ENCODE measurements at regions not wholly inside any gene's neighbourhood (a gene's known extent, or its start where the extent isn't known, plus 50 kb on each side); places are given as distances from the start of the nearest gene placed in this dataset.

DNA sequence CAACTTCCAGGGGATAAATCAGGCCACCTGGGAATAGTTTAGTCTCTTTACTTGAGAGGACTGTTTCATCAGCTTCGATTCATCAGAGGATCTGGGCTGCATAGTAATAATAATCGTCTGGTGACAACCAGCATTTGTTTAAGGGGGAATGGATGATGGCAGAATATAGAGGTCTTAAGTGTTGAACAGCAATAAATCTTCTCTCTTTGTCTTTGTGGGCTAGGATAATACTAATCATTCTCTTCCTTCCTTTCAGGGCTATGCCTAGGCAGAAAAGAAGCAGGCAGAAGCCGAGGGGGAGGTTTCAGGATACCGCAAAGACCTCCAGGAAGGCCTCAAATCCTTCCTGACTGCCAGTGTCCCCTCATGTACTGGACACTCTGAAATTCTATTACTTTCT is 150.4 kb upstream of the GAREM1 start:
- DNase-seq: no peak

DNA sequence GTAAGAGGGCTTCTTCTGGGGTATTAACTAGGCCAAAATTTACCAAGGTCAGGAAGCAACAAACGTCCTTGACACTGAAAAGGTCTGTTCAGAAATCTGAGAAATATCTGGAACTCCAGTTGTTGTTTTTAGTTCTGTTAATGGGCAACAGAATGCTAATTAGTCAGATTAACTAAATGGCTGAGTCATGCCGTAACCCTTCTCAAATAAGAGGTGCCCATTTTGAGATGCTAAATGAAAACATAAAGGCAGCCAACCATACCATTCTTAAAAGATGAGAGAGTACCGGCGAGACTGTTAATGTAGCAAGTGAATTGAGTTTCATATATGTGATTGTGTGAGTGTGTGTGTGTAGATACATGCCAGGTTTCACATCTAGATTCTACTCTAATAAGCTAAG is 147.9 kb upstream of the GAREM1 start:
- no peak for DNase-seq

DNA sequence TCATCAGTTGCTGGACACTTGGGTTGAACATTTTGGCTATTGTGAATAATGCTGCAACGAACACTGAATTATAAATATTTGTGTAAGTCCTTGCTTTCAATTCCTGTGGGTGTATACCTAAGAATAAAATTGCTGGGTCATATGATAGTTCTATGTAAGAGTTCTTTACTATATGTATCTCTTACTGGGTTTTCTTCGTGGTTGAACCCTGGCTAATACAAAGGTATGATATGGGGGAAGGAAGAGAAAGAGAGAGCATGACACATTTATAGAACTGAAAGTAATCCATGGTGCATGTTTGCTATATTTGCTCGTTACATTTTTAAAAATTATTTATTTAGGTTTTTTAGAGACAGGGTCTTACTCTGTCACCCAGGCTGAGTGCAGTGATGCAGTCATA is 143.1 kb upstream of the GAREM1 start:
- DNase-seq: no peak

DNA sequence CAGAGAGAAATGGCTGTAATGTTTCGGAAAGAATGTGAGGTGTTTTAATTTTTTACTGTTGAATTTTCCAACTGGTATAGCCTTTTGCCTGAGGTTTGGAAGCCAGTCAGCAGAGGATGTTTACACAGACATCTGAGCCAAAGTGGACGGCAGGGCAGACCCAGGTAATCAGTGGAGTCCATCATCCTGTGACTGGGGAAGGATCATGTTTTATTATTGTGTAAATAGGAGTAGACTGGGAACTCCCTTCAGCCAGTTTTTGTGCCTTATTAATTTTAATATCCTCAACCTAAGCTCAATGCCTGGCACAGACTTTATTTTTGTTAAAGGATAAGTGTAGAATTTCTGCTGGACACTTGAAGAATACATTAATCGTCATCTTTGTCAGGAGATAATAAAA is 142.0 kb upstream of the GAREM1 start:
- no peak for DNase-seq

DNA sequence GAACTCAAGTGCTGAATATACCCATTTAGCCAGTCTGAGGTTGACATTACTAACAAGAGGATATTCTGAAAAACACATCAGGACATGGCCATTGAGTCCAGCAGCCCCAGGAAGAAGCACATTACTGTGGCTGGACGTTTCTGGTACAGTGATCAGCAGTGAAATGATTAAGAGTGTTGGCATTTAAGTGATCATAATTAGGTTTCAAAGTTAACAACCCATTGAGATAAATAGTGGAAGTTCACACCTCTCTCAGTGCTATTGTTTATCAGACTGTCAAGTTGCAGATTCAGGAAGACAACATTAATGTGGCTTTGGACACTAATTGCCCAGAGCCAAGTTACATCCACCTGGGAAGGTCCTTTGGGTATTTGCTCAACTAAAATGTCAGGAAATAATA is 139.5 kb upstream of the GAREM1 start:
- DNase-seq: no peak

DNA sequence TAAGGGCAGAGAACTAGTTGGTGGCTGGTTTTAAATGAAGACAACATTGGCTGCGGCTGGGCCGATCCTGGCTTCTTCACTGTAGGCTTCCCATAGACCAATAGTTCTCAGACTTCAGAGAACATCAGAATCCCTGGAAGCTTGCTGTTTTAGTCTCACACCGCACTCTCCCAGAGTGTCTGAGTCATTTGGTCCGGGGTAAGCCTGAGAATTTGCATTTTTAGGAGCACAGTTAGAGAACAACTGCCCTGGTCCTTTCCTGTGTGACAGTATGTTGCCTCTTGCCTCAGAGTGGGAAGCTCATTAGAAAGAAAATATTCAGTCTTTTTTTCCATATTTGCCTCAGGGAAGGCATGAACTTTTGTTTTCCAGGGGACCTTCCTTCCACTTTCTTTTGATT is 137.1 kb upstream of the GAREM1 start:
- no peak for DNase-seq

GRCh38 chr18:32598144-32598543 is 127.5 kb upstream of the GAREM1 start:
- DNase-seq: no peak

GRCh38 chr18:32596501-32596900 is 125.8 kb upstream of the GAREM1 start:
- DNase-seq: no peak

GRCh38 chr18:32595832-32596231 is 125.2 kb upstream of the GAREM1 start:
- no peak for DNase-seq

GRCh38 chr18:32588191-32588590 is 117.5 kb upstream of the GAREM1 start:
- no peak for DNase-seq

- DNase-seq: no peak
These were observed 112.7 kb upstream of the GAREM1 start for GRCh38 chr18:32583431-32583830.

DNA sequence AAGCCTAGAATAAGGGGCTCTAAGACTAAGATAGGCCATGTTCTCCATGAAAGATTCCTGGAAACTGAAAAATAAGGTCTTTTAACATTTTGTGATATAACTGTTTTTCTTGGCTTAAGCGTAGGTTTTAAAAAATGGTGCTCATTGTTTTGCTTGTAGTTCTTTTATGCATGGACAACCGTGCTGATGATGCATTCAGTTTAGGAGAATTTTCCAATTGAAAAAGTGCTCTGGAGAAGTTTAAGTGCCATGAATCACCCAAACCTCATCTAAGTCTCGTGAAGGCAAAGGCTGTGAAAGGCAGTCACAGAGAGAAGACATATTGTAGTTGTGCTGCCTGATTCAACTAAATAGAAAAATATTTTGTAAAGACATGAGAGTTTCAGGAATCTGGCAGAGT is 111.8 kb upstream of the GAREM1 start:
- DNase-seq: no peak

GRCh38 chr18:32577561-32577960 is 106.9 kb upstream of the GAREM1 start:
- DNase-seq: no peak

- no peak for DNase-seq
These were observed 105.7 kb upstream of the GAREM1 start for GRCh38 chr18:32576296-32576916.

GRCh38 chr18:32566960-32567359 is 96.3 kb upstream of the GAREM1 start:
- no peak for DNase-seq

DNA sequence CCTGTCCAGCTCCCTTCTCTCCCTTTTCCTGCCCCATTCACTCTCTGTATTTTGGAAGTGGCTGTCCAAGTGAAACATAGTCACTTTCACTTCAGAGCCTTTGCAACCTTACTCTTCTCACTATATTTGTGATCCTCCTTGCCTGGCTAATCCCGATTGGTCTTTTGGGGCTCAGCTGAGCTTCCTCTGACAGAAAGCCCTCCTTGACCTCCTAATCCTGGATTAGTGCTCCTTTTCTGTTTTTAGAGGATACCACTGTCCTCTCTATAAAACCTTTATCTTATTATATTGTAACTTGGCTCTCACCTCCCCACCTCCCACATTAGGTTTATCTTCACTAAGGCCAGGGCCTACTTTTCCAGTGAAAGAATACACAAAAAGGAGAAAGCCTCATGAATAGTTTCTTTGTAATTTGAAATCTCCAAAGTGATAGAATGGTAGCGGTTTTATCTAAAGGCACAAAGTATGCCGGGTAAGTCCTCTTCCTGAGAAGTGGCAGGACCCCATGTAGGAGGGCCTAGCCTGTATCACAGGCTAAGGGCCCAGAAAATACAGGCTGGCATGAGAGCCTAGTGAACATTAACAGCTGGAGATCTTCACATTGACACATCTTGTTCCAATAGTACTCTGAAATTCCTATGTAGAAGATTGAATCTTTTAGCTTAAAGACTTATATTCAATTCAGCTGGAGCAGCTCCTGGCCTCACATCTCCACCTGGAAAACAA is 83.1 kb upstream of the GAREM1 start:
- no peak for DNase-seq

DNA sequence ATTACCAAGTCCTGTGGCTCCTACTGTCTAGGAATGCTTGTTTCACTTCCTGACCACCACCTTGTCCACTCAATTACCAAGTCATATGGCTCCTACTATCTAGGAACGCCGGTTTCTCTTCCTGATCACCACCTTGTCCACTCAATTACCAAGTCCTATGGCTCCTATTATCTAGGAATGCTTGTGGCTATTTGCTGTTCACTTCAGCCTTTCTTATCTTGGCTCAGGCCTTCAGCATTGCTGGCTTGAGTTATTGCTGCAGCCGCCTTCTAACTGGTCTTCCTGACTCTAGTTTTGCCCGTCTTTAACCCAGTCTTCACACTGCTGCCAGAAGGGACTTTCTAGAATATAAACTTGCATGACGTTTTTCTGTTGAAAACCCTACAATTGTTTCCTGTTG is 82.5 kb upstream of the GAREM1 start:
- DNase-seq: no peak

DNA sequence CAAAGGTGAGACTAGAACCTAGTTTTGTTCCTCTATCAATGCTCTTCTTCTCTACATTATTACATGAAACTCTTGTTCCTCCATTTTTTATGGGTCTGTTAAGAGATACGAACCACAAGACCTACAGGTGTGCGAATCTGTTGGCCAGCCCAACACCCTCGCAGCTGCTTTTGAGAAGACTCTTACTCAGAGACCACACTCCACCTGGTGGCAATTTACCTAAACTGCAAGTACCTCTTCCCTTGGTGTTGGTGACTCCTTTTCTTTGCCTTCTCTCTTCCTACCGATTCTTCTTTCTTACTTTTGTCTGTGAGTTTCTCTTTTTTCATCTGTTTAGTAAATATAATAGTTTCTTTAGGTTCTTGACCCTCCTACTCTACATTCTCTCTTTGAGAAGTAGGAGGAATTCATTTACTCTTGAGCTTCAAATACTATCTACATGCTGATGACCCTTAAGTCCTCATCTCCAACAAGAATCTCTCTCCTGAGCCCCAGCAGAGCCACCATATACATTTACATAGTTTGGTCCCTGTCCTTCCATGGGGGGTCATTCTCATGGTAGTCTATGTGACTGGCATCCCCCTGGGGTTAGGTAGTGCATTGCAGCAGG is 81.8 kb upstream of the GAREM1 start:
- DNase-seq: peak; percentile 57

GRCh38 chr18:32550963-32551362 is 80.3 kb upstream of the GAREM1 start:
- DNase-seq: no peak

- peak; percentile 28 for DNase-seq
These were observed 78.8 kb upstream of the GAREM1 start for GRCh38 chr18:32549248-32550110.

DNA sequence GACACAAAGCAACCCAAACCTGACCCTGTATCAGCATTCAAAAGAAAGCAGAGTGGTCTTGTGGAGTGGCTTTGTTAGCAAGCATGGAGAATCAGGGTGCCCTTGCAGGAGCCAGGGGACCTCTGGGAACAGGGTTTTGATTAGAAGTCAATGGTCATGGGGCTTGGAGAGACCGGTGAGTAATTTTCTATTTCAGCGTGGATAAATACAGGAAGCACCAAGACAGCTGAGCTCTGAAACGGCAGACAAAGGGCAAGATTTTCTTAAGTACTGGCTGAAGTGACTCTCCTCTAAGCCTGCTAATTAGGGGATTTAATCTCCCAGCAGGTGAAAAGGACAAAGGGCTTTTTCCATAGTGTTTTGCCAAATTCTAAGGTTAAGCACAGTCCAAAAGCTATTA is 78.0 kb upstream of the GAREM1 start:
- DNase-seq: no peak

DNA sequence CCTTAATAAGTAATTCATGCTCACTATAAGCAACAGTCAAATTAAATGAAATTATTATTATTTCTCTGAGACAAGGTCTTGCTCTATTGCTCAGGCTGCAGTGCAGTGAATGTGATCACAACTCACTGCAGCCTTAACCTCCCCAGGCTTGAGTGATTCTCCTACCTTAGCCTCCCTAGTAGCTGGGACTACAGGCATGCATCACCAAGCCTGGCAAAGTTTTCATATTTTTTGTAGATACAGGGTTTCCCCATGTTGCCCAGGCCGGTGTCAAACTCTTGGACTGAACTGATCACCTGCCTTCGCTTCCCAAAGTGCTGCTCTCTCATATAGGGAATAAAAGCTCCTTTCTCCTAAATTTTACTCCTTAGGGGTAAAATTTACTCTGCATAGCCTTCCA is 74.9 kb upstream of the GAREM1 start:
- no peak for DNase-seq

DNA sequence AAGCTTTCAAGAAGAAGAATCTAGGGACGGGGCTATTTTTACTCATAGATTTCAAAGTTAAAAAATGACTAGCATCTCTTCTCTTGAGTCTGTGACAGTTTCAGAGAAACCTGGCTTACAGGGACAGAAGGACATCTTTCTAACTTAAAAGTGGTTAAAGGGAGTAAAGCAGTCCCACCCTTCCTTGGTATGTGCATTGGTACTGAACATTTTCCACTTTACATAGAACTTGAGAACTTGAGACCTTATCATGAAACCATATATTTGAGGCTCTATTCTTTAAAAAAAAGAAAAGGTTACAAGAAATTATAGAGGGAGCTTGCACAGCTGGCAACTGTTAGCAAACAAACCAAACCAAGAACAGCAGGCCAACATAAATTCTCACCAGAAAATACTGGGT is 73.4 kb upstream of the GAREM1 start:
- no peak for DNase-seq
